ENCODE measurements at regions not wholly inside any gene's neighbourhood (a gene's known extent, or its start where the extent isn't known, plus 50 kb on each side); places are given as distances from the start of the nearest gene placed in this dataset.
A peak's percentile ranks its signal among the peaks of the same experiment; 100 is the strongest.
"Not testable (repeated sequence)": the region's sequence is repeated elsewhere in the genome, so short reads cannot be mapped to it uniquely, and the experiment has no call there.

- DNase-seq (ENCODE audit: low read depth in 4 of 4, low spot score in 1 of 4) = no peak
Observed at GRCh38 chr15:24832282-24832681, 122.5 kb upstream of the SNRPN start.

DNA sequence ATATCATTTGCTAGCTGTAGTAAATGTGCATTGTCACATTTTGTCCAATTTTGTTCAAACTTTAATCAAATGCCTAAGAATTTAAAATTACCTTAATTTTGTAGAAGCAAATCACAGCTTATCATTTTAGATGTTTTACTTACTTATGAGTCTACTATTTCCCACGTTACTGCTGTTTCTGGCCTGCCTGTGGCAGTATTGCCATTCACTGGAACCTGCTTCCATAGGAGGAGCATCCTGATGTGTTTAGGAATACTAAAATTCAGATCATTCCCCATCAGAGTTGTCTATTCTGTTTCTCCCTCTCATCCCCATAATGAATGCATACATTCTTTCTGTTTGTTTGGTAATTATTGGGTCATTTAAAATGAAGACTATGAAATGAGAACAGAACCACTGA lies 119.5 kb upstream of the SNRPN start:
- no peak for DNase-seq (ENCODE audit: low read depth in 4 of 4, low spot score in 1 of 4)

GRCh38 chr15:24848050-24848449 lies 106.7 kb upstream of the SNRPN start:
- no peak for DNase-seq (ENCODE audit: low read depth in 4 of 4, low spot score in 1 of 4)

GRCh38 chr15:24856397-24857390 lies 98.1 kb upstream of the SNRPN start:
- DNase-seq (ENCODE audit: low read depth in 4 of 4, low spot score in 1 of 4) = no peak

DNA sequence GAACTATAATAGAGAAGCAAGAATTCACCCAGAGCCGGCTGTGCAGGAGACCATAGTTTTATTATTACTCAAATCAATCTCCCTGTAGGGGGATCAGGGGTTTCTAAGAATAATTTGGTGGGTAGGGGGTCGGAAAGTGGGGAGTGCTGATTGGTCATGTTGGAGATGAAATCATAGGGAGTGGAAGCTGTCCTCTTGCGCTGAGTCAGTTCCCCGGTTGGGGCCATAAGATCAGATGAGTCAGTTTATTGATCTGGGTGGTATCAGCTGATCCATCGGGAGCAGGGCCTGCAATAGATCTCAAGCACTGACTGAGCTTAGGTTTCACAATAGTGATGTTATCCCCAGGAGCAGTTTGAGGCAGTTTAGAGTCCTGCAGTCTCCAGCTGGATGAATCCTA lies 97.0 kb upstream of the SNRPN start:
- no peak for DNase-seq (ENCODE audit: low read depth in 4 of 4, low spot score in 1 of 4)

GRCh38 chr15:24858183-24858582 lies 96.6 kb upstream of the SNRPN start:
- DNase-seq (ENCODE audit: low read depth in 4 of 4, low spot score in 1 of 4) = not testable (repeated sequence)

GRCh38 chr15:24858737-24859601 lies 95.8 kb upstream of the SNRPN start:
- no peak for DNase-seq (ENCODE audit: low read depth in 4 of 4, low spot score in 1 of 4)

DNA sequence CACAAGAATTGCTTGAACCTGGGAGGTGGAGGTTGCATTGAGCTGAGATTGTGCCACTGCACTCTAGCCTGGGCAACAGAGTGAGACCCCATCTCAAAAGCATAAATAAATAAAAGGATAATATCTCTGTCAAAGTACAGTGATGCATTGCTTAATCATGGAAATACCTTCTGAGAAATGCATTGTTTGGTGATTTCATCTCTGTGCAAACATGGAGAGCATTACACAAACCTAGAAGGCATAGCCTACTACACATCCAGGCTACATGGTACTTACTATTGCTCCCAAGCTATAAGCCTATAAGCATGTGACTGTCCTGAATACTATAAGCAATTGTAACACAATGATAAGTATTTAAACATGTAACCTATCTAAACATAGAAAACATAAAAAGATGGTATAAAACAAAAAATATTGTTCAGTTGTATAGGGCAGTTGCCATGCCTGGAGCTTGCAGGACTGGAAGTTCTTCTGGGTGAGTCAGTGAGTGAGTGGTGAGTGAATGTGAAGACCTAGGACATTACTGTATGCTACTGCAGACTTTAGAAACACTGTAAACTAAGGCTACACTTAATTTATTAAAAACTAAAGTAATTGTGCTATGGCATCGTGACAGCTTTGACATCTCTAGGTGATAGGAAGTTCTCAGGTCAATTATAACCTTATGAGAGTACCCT lies 93.6 kb upstream of the SNRPN start:
- DNase-seq (ENCODE audit: low read depth in 4 of 4, low spot score in 1 of 4) = no peak

- DNase-seq (ENCODE audit: low read depth in 4 of 4, low spot score in 1 of 4) = no peak
Observed at GRCh38 chr15:24862726-24863521, 91.9 kb upstream of the SNRPN start.

GRCh38 chr15:24865303-24865702 lies 89.5 kb upstream of the SNRPN start:
- DNase-seq (ENCODE audit: low read depth in 4 of 4, low spot score in 1 of 4) = no peak

- DNase-seq (ENCODE audit: low read depth in 4 of 4, low spot score in 1 of 4) = no peak
Observed at GRCh38 chr15:24877174-24877573, 77.6 kb upstream of the SNRPN start.

- peak in 1 of 4 experiments; percentile 1 for DNase-seq (ENCODE audit: low read depth in 4 of 4, low spot score in 1 of 4)
Observed at GRCh38 chr15:24878153-24878552, 76.6 kb upstream of the SNRPN start.

GRCh38 chr15:24879492-24879891 lies 75.3 kb upstream of the SNRPN start:
- DNase-seq (ENCODE audit: low read depth in 4 of 4, low spot score in 1 of 4) = no peak

DNA sequence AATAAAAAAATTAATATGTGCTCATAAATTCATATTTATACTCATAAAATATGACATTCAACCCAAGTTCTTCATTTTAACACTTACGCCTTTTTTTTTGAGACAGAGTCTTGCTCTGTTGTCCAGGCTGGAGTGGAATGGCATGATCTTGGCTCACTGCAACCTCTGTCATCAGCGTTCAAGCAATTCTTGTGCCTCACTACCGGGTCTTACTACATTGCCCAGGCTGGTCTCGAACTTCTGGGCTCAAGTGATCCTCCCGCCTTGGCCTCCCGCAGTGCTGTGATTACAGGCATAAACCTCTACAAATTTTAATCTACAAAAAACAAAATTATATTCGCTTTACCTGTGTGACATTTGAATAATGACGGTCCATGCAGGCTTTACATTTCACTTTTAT lies 74.1 kb upstream of the SNRPN start:
- no peak for DNase-seq (ENCODE audit: low read depth in 4 of 4, low spot score in 1 of 4)

- no peak for DNase-seq (ENCODE audit: low read depth in 4 of 4, low spot score in 1 of 4)
Observed at GRCh38 chr15:24886538-24886937, 68.2 kb upstream of the SNRPN start.

- no peak for DNase-seq (ENCODE audit: low read depth in 4 of 4, low spot score in 1 of 4)
Observed at GRCh38 chr15:24898715-24899272, 56.0 kb upstream of the SNRPN start.

- no peak for DNase-seq (ENCODE audit: low read depth in 4 of 4, low spot score in 1 of 4)
Observed at GRCh38 chr15:24899367-24899766, 55.4 kb upstream of the SNRPN start.

DNA sequence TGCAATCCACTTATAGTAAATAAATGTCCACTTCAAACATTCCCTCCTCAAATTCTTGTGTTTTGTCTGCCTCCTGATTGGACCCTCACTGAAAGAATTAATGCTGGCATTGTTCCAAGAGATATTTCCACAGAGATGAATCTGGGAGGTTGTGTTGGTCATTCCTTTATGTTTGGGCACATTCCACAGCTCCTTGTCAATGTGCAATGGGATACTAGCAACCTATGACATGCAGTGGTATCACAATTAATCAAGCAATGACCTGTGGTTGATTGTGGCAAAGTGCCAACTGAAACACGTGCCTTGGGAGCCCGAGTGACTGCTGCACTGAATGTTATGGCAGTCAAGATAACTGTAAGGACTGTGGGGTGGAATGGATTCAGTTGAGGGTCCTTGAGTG lies 55.0 kb upstream of the SNRPN start:
- no peak for DNase-seq (ENCODE audit: low read depth in 4 of 4, low spot score in 1 of 4)

DNA sequence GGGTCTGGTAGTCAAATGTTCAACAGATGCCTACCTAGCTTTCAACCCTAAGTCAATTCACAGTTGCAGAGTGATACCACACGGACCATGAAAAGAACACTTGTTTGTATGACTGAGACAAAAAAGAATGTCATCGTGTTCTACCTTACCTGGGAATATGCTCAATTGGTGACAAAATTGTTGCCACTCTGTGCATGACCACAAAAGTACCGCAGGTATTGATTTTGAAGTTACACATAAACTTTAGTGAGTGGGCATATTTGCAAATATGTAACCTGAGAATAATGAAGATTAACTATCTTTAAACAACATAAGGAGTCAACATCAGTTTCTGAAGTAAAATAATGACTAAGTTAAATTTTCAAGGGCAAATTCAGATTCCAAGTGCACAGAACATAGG lies 53.4 kb upstream of the SNRPN start:
- DNase-seq (ENCODE audit: low read depth in 4 of 4, low spot score in 1 of 4) = no peak
